GM12873 (cell line): ENCODE measurements at regions not wholly inside any gene's neighbourhood (a gene's known extent, or its start where the extent isn't known, plus 50 kb on each side); places are given as distances from the start of the nearest gene placed in this dataset.

Experiments
- TF ChIP-seq, protein P1 (sequence below): IDR thresholded peaks from 2 replicates; pipeline ENCODE4 v1.5.1; 2012; ENCODE audit warnings: low read depth, mild to moderate bottlenecking, moderate library complexity, low read length, control low read depth; ENCODE audit not compliant: insufficient read depth; ENCODE audit errors: missing control alignments

DNA sequence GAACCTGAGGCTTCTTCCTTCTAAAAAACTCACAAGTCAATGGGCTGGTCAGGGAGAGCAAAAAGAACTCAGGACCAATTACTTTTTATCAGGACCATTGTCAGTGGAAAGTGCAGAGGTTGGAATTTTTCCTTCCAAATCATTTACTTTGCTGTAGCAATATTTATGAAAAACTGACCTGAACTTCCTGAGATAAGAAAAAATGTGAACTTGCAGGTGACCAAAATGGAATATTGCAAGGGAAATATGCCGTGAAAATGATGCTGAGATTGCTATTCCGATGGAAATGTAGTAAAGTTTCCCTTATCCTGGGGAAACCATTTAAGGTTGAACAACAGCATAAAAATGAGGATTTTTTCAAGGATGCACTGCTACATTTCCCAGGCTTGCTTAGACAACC lies 148.3 kb upstream of the PFKP start:
- TF ChIP-seq, protein P1, sequence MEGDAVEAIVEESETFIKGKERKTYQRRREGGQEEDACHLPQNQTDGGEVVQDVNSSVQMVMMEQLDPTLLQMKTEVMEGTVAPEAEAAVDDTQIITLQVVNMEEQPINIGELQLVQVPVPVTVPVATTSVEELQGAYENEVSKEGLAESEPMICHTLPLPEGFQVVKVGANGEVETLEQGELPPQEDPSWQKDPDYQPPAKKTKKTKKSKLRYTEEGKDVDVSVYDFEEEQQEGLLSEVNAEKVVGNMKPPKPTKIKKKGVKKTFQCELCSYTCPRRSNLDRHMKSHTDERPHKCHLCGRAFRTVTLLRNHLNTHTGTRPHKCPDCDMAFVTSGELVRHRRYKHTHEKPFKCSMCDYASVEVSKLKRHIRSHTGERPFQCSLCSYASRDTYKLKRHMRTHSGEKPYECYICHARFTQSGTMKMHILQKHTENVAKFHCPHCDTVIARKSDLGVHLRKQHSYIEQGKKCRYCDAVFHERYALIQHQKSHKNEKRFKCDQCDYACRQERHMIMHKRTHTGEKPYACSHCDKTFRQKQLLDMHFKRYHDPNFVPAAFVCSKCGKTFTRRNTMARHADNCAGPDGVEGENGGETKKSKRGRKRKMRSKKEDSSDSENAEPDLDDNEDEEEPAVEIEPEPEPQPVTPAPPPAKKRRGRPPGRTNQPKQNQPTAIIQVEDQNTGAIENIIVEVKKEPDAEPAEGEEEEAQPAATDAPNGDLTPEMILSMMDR: no peak

DNA sequence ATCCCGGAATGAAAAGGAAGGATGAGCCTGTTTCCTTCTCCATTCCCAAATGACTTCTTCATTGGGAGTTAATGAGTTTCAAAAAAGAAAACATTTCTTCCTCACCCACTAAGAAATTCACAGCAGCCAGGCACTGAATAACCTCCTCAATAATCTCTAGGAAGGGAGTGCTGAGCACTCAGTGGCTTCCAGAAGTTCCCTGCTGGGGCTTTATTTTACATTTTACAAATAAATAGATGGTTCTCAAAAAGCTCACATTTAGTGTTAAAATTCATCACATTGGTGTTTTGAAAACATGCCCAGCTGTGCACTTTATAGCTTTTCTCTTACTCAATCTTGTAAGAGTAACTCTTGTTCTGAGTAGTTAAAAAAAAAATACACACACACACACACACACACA lies 148.9 kb upstream of the PFKP start:
- TF ChIP-seq, protein P1: no peak

DNA sequence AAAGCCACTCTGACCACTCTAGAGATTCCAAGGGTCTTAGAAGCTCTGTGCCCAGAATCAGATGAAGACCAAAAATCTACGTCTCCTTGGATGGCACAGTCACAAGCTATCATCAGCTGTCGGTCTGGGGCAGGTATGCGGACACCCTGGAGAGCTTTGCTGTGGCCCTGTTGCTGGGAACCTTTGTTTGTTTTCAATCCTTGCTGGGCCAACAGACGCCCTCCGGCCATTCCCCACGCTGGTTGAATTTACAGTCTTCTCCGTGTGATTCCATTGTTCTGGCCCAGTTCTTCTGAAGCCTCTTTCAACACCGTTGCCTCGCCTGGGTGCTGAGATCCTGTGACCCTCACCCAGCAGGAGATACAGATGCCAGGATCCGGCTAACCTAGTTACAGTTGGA lies 149.4 kb upstream of the PFKP start:
- TF ChIP-seq, protein P1: no peak

DNA sequence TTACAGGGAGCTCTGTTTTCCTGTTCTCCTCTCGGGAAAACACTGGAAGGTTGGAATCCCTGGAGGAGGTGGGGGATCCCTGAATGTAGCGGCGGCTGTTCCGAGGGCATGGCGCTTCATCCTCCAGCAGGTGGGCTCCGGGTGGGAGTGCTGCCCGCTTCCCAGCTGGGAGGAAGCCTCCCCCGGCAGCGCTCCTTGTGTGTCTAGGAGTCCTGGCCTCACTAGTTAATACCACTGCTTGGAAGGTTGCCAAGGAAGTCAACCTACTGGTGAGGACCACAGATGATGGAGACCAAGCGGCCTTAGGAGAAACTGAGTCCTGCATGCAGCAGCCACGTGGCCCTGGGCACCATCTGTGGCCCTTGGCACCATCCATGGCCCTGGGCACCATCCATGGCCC lies 151.9 kb upstream of the PFKP start:
- TF ChIP-seq, protein P1: no peak

DNA sequence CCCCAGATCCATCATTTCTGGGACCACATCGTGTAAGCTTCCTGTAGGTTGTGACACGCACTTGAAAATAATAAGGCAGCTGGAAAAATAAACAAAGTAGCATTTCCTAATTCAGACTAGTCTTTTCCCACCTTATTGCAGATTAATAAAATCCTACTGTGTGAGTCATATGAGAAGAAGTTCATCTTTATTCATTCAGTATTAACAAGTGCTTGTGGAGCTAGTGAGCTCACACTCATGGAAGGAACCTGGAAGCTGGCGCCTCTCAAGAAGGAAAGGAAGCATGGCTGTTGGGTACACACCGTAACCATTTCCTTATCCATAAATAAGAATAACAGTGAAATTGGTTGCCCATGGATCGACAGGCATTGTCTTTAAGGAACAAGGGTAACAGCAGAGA lies 152.6 kb upstream of the PFKP start:
- TF ChIP-seq, protein P1: no peak

DNA sequence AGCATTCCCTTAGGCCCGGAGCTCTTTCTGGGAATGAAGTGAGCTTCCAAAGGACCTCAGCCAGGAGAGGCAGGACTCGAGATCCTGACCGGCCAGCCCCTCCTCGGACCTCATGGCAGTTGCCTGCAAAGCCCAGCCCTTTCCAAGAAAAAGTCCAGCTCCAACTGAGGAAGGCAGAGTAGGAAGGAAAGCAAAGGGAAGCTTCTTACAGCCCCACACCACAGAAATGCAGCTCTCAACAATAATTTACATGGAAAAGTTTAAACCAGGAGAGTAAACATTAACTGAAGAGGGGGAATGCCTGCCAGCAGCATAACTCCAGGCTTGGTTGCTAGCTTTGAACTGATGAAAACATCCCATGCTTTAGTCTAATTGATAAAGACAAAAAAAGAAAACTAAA lies 153.9 kb upstream of the PFKP start:
- TF ChIP-seq, protein P1: no peak

DNA sequence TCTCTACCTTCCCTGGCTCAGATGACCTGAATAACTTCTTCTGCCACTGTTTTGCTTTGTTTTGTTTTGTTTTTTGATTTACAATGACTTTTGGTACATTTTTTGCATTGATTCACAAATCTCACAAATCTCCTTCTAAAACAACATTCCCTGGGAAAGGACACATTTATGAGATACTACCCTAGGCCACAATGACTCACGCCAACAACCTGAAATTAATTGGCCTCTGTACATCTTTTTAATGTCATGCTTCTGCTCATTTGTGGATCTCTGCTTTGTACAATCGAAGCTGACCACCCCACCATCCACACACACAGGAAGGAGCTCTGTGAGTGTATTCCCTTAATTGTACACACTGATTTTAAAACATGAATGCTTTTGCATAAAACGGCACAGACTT lies 156.7 kb upstream of the PFKP start:
- TF ChIP-seq, protein P1: no peak
